ENCODE measurements at regions not wholly inside any gene's neighbourhood (a gene's known extent, or its start where the extent isn't known, plus 50 kb on each side); places are given as distances from the start of the nearest gene placed in this dataset.

DNA sequence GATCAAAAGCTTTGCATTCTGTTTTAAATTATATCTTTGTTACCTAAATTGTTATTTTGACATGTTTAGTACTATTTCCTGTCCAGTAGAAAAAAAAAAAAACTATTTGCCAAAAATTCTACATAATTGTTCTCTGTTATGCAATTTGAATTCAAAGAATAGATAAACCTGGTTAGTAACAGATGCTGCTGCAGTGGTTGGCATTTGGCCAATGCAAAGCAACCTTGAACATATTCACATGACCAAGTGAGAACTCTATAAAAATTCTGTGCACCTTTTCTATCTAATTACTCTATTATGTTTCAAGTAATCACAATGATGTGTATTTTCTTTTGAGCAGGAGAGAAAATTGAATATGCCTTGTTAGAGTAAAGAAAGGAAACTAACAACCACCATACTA lies 1473.4 kb downstream of the RPA4 start:
- intact Hi-C loops (cut with micrococcal nuclease): no loop called here
- Mint-ChIP-seq H3K27ac (no peak overlapping the region), H3K9me3 (no peaks in the 10 kb centered on the region), H3K36me3 (ENCODE audit: low read depth) (no peaks in the 10 kb centered on the region), H3K4me1 (ENCODE audit: low read depth) (no peaks in the 10 kb centered on the region), H3K27me3 (no peaks in the 10 kb centered on the region), H3K4me3 (no peak overlapping the region)
- CTCF ChIA-PET: no interaction called here
- no peak for ATAC-seq
- DNase-seq: no peak
- POLR2A ChIA-PET: no interaction called here
- TF ChIP-seq, protein P1, sequence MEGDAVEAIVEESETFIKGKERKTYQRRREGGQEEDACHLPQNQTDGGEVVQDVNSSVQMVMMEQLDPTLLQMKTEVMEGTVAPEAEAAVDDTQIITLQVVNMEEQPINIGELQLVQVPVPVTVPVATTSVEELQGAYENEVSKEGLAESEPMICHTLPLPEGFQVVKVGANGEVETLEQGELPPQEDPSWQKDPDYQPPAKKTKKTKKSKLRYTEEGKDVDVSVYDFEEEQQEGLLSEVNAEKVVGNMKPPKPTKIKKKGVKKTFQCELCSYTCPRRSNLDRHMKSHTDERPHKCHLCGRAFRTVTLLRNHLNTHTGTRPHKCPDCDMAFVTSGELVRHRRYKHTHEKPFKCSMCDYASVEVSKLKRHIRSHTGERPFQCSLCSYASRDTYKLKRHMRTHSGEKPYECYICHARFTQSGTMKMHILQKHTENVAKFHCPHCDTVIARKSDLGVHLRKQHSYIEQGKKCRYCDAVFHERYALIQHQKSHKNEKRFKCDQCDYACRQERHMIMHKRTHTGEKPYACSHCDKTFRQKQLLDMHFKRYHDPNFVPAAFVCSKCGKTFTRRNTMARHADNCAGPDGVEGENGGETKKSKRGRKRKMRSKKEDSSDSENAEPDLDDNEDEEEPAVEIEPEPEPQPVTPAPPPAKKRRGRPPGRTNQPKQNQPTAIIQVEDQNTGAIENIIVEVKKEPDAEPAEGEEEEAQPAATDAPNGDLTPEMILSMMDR (IDR thresholded peaks at IDR 0.05): no peak

DNA sequence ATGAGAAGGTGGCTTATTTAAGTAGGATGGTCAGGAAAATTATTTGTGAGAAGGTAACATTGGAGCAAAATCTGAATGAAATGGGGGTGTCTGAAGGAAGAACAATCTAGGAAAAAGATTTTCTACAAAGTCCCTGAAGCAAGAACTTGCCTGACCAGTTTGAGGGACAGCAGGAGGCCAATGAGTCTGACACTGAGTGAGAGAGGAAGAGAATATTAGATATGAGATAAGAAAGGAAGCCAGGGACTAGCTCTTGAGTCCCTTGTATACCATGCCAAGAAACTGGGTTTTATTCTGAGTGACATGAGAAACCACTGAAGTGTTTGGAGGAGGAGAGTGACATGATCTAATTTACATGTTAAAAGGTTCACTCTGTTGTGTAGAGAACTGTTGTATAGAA lies 1478.9 kb downstream of the RPA4 start:
- H3K4me1 Mint-ChIP-seq (ENCODE audit: low read depth): no peaks in the 10 kb centered on the region
- no peak for DNase-seq
- CTCF ChIA-PET: no interaction called here

DNA sequence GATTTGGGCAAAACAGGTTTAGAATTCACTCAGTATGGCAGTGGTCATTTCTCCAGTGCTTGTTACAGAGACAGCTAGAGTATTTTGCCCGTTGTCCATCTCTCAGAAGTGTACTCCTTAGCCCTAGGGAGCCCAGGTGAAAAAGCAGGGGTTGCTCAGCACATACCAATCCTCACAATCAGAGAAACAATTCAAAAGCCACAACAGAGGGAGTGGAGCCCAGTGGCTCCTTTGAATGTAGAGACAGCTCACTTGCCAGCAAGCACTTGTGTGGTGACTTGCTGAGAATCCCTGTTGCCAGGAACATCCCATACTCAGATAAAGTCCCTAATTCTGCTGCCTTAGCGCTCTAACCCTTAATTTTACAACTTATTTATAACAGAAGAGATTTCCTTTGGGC lies 1488.3 kb downstream of the RPA4 start:
- ChIA-PET CTCF (no interaction called here), POLR2A (no interaction called here)
- ATAC-seq (no peak), DNase-seq (no peak)
- Mint-ChIP-seq H3K4me1 (ENCODE audit: low read depth) (no peaks in the 10 kb centered on the region), H3K36me3 (ENCODE audit: low read depth) (no peaks in the 10 kb centered on the region), H3K4me3 (no peak overlapping the region), H3K27me3 (no peaks in the 10 kb centered on the region), H3K27ac (no peak overlapping the region), H3K9me3 (no peaks in the 10 kb centered on the region)
- intact Hi-C loops (cut with micrococcal nuclease): no loop called here
- TF ChIP-seq, protein P1 (IDR thresholded peaks at IDR 0.05): no peak

More for the DNA sequence above, 1478.9 kb downstream of the RPA4 start:
- POLR2A ChIA-PET: no interaction called here
- intact Hi-C loops (cut with micrococcal nuclease): no loop called here
- TF ChIP-seq, protein P1 (IDR thresholded peaks at IDR 0.05): no peak
- Mint-ChIP-seq H3K27me3 (no peaks in the 10 kb centered on the region), H3K4me3 (no peak overlapping the region), H3K27ac (no peak overlapping the region), H3K36me3 (ENCODE audit: low read depth) (no peaks in the 10 kb centered on the region), H3K9me3 (no peaks in the 10 kb centered on the region)
- no peak for ATAC-seq

GRCh38 chrX:98379134-98379533 lies 1495.4 kb downstream of the RPA4 start:
- CTCF ChIA-PET: no interaction called here
- TF ChIP-seq, protein P1 (IDR thresholded peaks at IDR 0.05): no peak
- no peaks in the 10 kb centered on the region for H3K27me3 Mint-ChIP-seq
- H3K4me1 Mint-ChIP-seq (ENCODE audit: low read depth): no peaks in the 10 kb centered on the region
- no peak overlapping the region for H3K27ac Mint-ChIP-seq
- intact Hi-C loops (cut with micrococcal nuclease): no loop called here
- POLR2A ChIA-PET: no interaction called here
- no peak for ATAC-seq
- no peak overlapping the region for H3K4me3 Mint-ChIP-seq
- no peak for DNase-seq
- H3K9me3 Mint-ChIP-seq: no peaks in the 10 kb centered on the region
- no peaks in the 10 kb centered on the region for H3K36me3 Mint-ChIP-seq (ENCODE audit: low read depth)

GRCh38 chrX:98380106-98380505 lies 1496.4 kb downstream of the RPA4 start:
- H3K27ac Mint-ChIP-seq: no peak overlapping the region
- POLR2A ChIA-PET: no interaction called here
- no peaks in the 10 kb centered on the region for H3K4me1 Mint-ChIP-seq (ENCODE audit: low read depth)

More at GRCh38 chrX:98380106-98380505, 1496.4 kb downstream of the RPA4 start:
- Mint-ChIP-seq H3K4me3 (no peak overlapping the region), H3K9me3 (no peaks in the 10 kb centered on the region), H3K27me3 (no peaks in the 10 kb centered on the region), H3K36me3 (ENCODE audit: low read depth) (no peaks in the 10 kb centered on the region)
- TF ChIP-seq, protein P1 (IDR thresholded peaks at IDR 0.05): no peak
- CTCF ChIA-PET: no interaction called here
- ATAC-seq (no peak), DNase-seq (no peak)
- intact Hi-C loops (cut with micrococcal nuclease): no loop called here

Data from activated CD8-positive, alpha-beta T cell treated with anti-CD3 and anti-CD28 coated beads for 36 hours (primary cell).